H1 (cell line): ENCODE measurements at regions not wholly inside any gene's neighbourhood (a gene's known extent, or its start where the extent isn't known, plus 50 kb on each side); places are given as distances from the start of the nearest gene placed in this dataset.

Experiments used
- CTCF ChIA-PET: fragments of 300-600 bp; sonication (Branson Sonifier 250); formaldehyde crosslinking; loops from one replicate; lab custom pipeline; 2021; ENCODE audit not compliant: partially characterized antibody; lab: Charles Lee
- POLR2A ChIA-PET: fragments of 300-600 bp; sonication (Branson Sonifier 250); formaldehyde crosslinking; loops from one replicate; lab custom pipeline; 2021; ENCODE audit warnings: inconsistent platforms; ENCODE audit not compliant: partially characterized antibody; lab: Charles Lee
- DNase-seq, 2 experiments: peaks; one replicate each; pipeline versions ENCODE4 v3.0.0 to v3.0.0-alpha.2; 2010 to 2022; ENCODE audit warnings: low spot score in 2 of 2, low read depth in 1 of 2, mixed read lengths in 1 of 2
- FAIRE-seq: peaks from 2 replicates; lab custom pipeline; 2011; peaks lifted over from hg19 to GRCh38; lab: Jason Lieb, UNC
- H2AFZ ChIP-seq: 2 replicates; pipeline ENCODE4 v1.8.1; 2012; ENCODE audit warnings: low read length, inconsistent platforms
- H2AK5ac ChIP-seq: 2 replicates; pipeline ENCODE4 v1.6.1; 2013; ENCODE audit warnings: low read depth, low read length
- H2BK120ac ChIP-seq: replicated peaks from 2 replicates; pipeline ENCODE3; 2013; ENCODE audit warnings: low read depth, low read length, inconsistent platforms
- H2BK12ac ChIP-seq: 2 replicates; pipeline ENCODE4 v1.6.1; 2013; ENCODE audit warnings: low read depth, low read length
- H2BK15ac ChIP-seq: 2 replicates; pipeline ENCODE4 v1.6.1; 2013; ENCODE audit warnings: low read length
- H2BK20ac ChIP-seq: 2 replicates; pipeline ENCODE4 v1.6.1; 2013; ENCODE audit warnings: low read length
- H2BK5ac ChIP-seq: 2 replicates; pipeline ENCODE4 v1.6.1; 2013; ENCODE audit warnings: low read depth, low read length
- H3K14ac ChIP-seq: 2 replicates; pipeline ENCODE4 v1.6.1; 2013; ENCODE audit warnings: inconsistent platforms; ENCODE audit not compliant: insufficient read length
- H3K18ac ChIP-seq: 2 replicates; pipeline ENCODE4 v1.6.1; 2013; ENCODE audit warnings: low read length; ENCODE audit errors: extremely low read depth
- H3K23ac ChIP-seq: 2 replicates; pipeline ENCODE4 v1.6.1; 2013; ENCODE audit warnings: inconsistent platforms; ENCODE audit not compliant: insufficient read length
- H3K23me2 ChIP-seq: 2 replicates; pipeline ENCODE4 v1.6.1; 2013; ENCODE audit warnings: low read depth, low read length
- H3K27ac ChIP-seq: 2 replicates; pipeline ENCODE4 v1.6.1; 2011; ENCODE audit warnings: low read depth, low read length, inconsistent platforms
- H3K27me3 ChIP-seq, 4 experiments: replicated peaks in 1 of 4; 1 replicate in 1 of 4; 2 replicates in 3 of 4; pipeline versions ENCODE4 v1.6.1 to v1.8.1; 2011 to 2013; ENCODE audit warnings: low read length in 3 of 4, mild to moderate bottlenecking in 3 of 4, inconsistent platforms in 2 of 4, mixed read lengths in 2 of 4, moderate library complexity in 1 of 4; ENCODE audit not compliant: control insufficient read depth in 3 of 4, insufficient read depth in 3 of 4; ENCODE audit errors: extremely low read depth in 1 of 4
- H3K36me3 ChIP-seq, 4 experiments: 2 replicates each; pipeline versions ENCODE4 v1.6.1 to v1.8.1; 2011 to 2013; ENCODE audit warnings: mild to moderate bottlenecking in 4 of 4, low read length in 3 of 4, moderate library complexity in 2 of 4, control low read depth in 1 of 4, inconsistent platforms in 1 of 4; ENCODE audit not compliant: insufficient read depth in 4 of 4, control insufficient read depth in 2 of 4
- H3K4ac ChIP-seq: replicated peaks from 2 replicates; pipeline ENCODE3; 2013; ENCODE audit warnings: low read length, low read depth, mixed read lengths, inconsistent platforms; ENCODE audit not compliant: insufficient read length
- H3K4me1 ChIP-seq, 4 experiments: replicated peaks in 1 of 4; 1 replicate in 1 of 4; 2 replicates in 3 of 4; pipeline versions ENCODE4 v1.6.1 to v1.8.1; 2011 to 2013; ENCODE audit warnings: low read length in 3 of 4, inconsistent platforms in 2 of 4, mixed read lengths in 1 of 4; ENCODE audit not compliant: insufficient read depth in 4 of 4, control insufficient read depth in 3 of 4
- H3K4me2 ChIP-seq, 2 experiments: 2 replicates each; pipeline versions ENCODE4 v1.6.1 to v1.8.1; 2011 to 2013; ENCODE audit warnings: low read depth in 2 of 2, low read length in 2 of 2, control low read depth in 1 of 2, inconsistent platforms in 1 of 2, mild to moderate bottlenecking in 1 of 2; ENCODE audit not compliant: insufficient read depth in 1 of 2
- H3K4me3 ChIP-seq, 4 experiments: fragments of 200-600, 300-600 bp in 1 of 4; sonication (generic), shearing (Covaris generic), sonication (Bioruptor Twin) in 1 of 4; 2 replicates each; pipeline versions ENCODE4 v1.5.1 to v1.8.1; 2011 to 2016; ENCODE audit warnings: low read length in 4 of 4, low read depth in 3 of 4, control low read depth in 2 of 4, inconsistent platforms in 2 of 4, mild to moderate bottlenecking in 2 of 4, mixed read lengths in 1 of 4, moderate library complexity in 1 of 4; ENCODE audit not compliant: insufficient read depth in 2 of 4; ENCODE audit errors: extremely low read depth in 1 of 4
- H3K56ac ChIP-seq: replicated peaks from 2 replicates; pipeline ENCODE3; 2013; ENCODE audit warnings: low read depth, mild to moderate bottlenecking, mixed read lengths, low read length, inconsistent platforms; ENCODE audit not compliant: insufficient read length
- H3K79me1 ChIP-seq: 2 replicates; pipeline ENCODE4 v1.6.1; 2013; ENCODE audit warnings: low read depth, low read length, control low read depth
- H3K79me2 ChIP-seq, 2 experiments: 2 replicates each; pipeline versions ENCODE4 v1.6.1 to v1.8.1; 2012 to 2013; ENCODE audit warnings: low read length in 2 of 2, mild to moderate bottlenecking in 2 of 2, inconsistent platforms in 1 of 2; ENCODE audit not compliant: insufficient read depth in 2 of 2, control insufficient read depth in 1 of 2
- H3K9ac ChIP-seq, 4 experiments: replicated peaks in 1 of 4; 1 replicate in 1 of 4; 2 replicates in 3 of 4; pipeline versions ENCODE4 v1.6.1 to v1.8.1; 2011 to 2013; ENCODE audit warnings: low read depth in 3 of 4, low read length in 3 of 4, control low read depth in 2 of 4, mild to moderate bottlenecking in 2 of 4, moderate library complexity in 2 of 4, inconsistent platforms in 1 of 4; ENCODE audit errors: extremely low read depth in 1 of 4
- H3K9me3 ChIP-seq, 2 experiments: 2 replicates each; pipeline versions ENCODE4 v1.6.1 to v1.8.1; 2012 to 2013; ENCODE audit warnings: mild to moderate bottlenecking in 2 of 2, moderate library complexity in 2 of 2, control low read depth in 1 of 2, inconsistent platforms in 1 of 2, low read depth in 1 of 2, low read length in 1 of 2, mixed read lengths in 1 of 2; ENCODE audit not compliant: insufficient read depth in 2 of 2
- H4K20me1 ChIP-seq, 2 experiments: replicated peaks in 1 of 2; 2 replicates each; pipeline versions ENCODE3 to v1.8.1; 2011 to 2013; ENCODE audit warnings: inconsistent platforms in 2 of 2, low read length in 2 of 2, mild to moderate bottlenecking in 1 of 2; ENCODE audit not compliant: insufficient read depth in 2 of 2, control insufficient read depth in 1 of 2
- H4K5ac ChIP-seq: 2 replicates; pipeline ENCODE4 v1.6.1; 2013; ENCODE audit warnings: low read length, low read depth, mixed read lengths, inconsistent platforms; ENCODE audit not compliant: insufficient read length
- H4K8ac ChIP-seq: 2 replicates; pipeline ENCODE4 v1.8.0; 2013; ENCODE audit warnings: mild to moderate bottlenecking, moderate library complexity, low read length, inconsistent platforms; ENCODE audit not compliant: insufficient read depth; ENCODE audit errors: extremely low read depth
- H4K91ac ChIP-seq: replicated peaks from 2 replicates; pipeline ENCODE3; 2013; ENCODE audit warnings: low read length, mixed read lengths, inconsistent platforms; ENCODE audit not compliant: insufficient read length
- ASH2L ChIP-seq: fragments of 200-600, 300-600 bp; sonication (generic); IDR thresholded peaks from one replicate; pipeline ENCODE4 v1.7.1; 2017; ENCODE audit warnings: low read length
- CEBPB ChIP-seq: IDR thresholded peaks from 2 replicates; pipeline ENCODE4 v1.6.1; 2012; ENCODE audit warnings: low read depth, low read length
- CHD1 ChIP-seq: IDR thresholded peaks from 2 replicates; pipeline ENCODE4 v1.6.1; 2012; ENCODE audit warnings: low read depth, low read length, improper control_type of control experiment
- JUND ChIP-seq: IDR thresholded peaks from 2 replicates; pipeline ENCODE4 v1.6.1; 2011; ENCODE audit warnings: mild to moderate bottlenecking, improper control_type of control experiment, low read length
- NANOG ChIP-seq: IDR thresholded peaks from 2 replicates; pipeline ENCODE4 v1.6.1; 2011; ENCODE audit warnings: low read length, low read depth, mild to moderate bottlenecking, inconsistent platforms; ENCODE audit not compliant: insufficient read depth, poor library complexity, severe bottlenecking
- POU5F1 ChIP-seq: IDR thresholded peaks from 2 replicates; pipeline ENCODE4 v1.6.1; 2011; ENCODE audit warnings: low read depth, mild to moderate bottlenecking, low read length, moderate library complexity
- RFX5 ChIP-seq: IDR thresholded peaks from 2 replicates; pipeline ENCODE4 v1.6.1; 2011; ENCODE audit warnings: low read depth, low read length, improper control_type of control experiment, borderline replicate concordance
- RXRA ChIP-seq: IDR thresholded peaks from 2 replicates; pipeline ENCODE4 v1.6.1; 2011; ENCODE audit warnings: low read depth, mild to moderate bottlenecking, low read length, moderate library complexity; ENCODE audit not compliant: insufficient read depth
- TEAD4 ChIP-seq: IDR thresholded peaks from 2 replicates; pipeline ENCODE4 v1.6.1; 2012; ENCODE audit warnings: low read depth, low read length, inconsistent platforms, mixed read lengths
- USF2 ChIP-seq: IDR thresholded peaks from 2 replicates; pipeline ENCODE4 v1.6.1; 2011; ENCODE audit warnings: low read length, improper control_type of control experiment
- WGBS, 2 experiments: shearing (Covaris generic) in 1 of 2; methylation state at CpG; one replicate each; pipeline versions ENCODE4 v1.1.6 to v1.1.7; 2013 to 2015; ENCODE audit warnings: low lambda C conversion rate in 2 of 2, mixed read lengths in 2 of 2, inconsistent platforms in 1 of 2, low coverage in 1 of 2, missing lambda C conversion rate in 1 of 2; ENCODE audit not compliant: insufficient replicate concordance in 2 of 2, insufficient coverage in 1 of 2, insufficient read length in 1 of 2; ENCODE audit errors: extremely low coverage in 1 of 2, missing lambda C conversion rate in 1 of 2; 5-methylcytosine and 5-hydroxymethylcytosine counted together

- no peak for FAIRE-seq
- Histone ChIP-seq H3K14ac (no peak overlapping the region), H3K9ac (no peak overlapping the region), H3K56ac (no peak overlapping the region), H3K4me1 (no peaks in the 10 kb centered on the region), H4K91ac (no peak overlapping the region), H4K8ac (no peak overlapping the region), H2BK5ac (no peak overlapping the region), H2BK12ac (no peak overlapping the region), H2AK5ac (no peak overlapping the region), H3K79me1 (no peaks in the 10 kb centered on the region), H2BK120ac (no peak overlapping the region), H3K27me3 (no peaks in the 10 kb centered on the region), H3K4ac (no peak overlapping the region), H4K20me1 (no peaks in the 10 kb centered on the region), H3K79me2 (no peaks in the 10 kb centered on the region), H2AFZ (no peak overlapping the region), H4K5ac (no peak overlapping the region), H3K4me3 (no peak overlapping the region), H3K4me2 (no peak overlapping the region), H3K23me2 (no peaks in the 10 kb centered on the region), H3K36me3 (no peaks in the 10 kb centered on the region), H3K27ac (no peak overlapping the region), H3K18ac (no peak overlapping the region), H2BK15ac (no peak overlapping the region), H2BK20ac (no peak overlapping the region), H3K9me3 (no peaks in the 10 kb centered on the region), H3K23ac (no peak overlapping the region)
- 100% methylated on average over 2 of the region's 2 CpGs; no CpG with 5 or more reads in 1 of the 2 experiments for WGBS, 2 experiments
- DNase-seq: no peak
- no peak for TF ChIP-seq ASH2L
- TF ChIP-seq POU5F1: no peak
- no peak for TF ChIP-seq RFX5
- no peak for TF ChIP-seq RXRA
- no peak for TF ChIP-seq JUND
- no peak for TF ChIP-seq NANOG
- TF ChIP-seq USF2: no peak
- TF ChIP-seq CEBPB: no peak
- no peak for TF ChIP-seq CHD1
- TF ChIP-seq TEAD4: no peak
- ChIA-PET CTCF (interaction anchor here (1.4 kb wide), 1 partner anchor 338 kb away, joined by 4 read pairs; no protein-coding TSS in a partner anchor), POLR2A (no interaction called here)
Observed at GRCh38 chr3:16366-16765, 180.2 kb upstream of the CHL1 start.
